Gastrocnemius medialis (tissue), 4 donors: ENCODE measurements at regions not wholly inside any gene's neighbourhood (a gene's known extent, or its start where the extent isn't known, plus 50 kb on each side); places are given as distances from the start of the nearest gene placed in this dataset.

Experiments used
- CTCF ChIP-seq, 5 experiments: fragments of 450-650 bp in 3 of 5; fragments of 200-600 bp in 2 of 5; sonication (generic) in 2 of 5; IDR thresholded peaks in 4 of 5; conservative IDR thresholded peaks in 1 of 5; 1 replicate in 4 of 5; 2 replicates in 1 of 5; pipeline ENCODE4 v1.5.1; 2016 to 2019; ENCODE audit warnings: antibody characterized with exemption in 5 of 5, mild to moderate bottlenecking in 3 of 5, moderate library complexity in 3 of 5
- POLR2A ChIP-seq, 2 donors: fragments of 450-650 bp; IDR thresholded peaks; one replicate each; pipeline ENCODE4 v1.6.1; 2017; ENCODE audit warnings: antibody characterized with exemption in 2 of 2, mild to moderate bottlenecking in 2 of 2, moderate library complexity in 2 of 2

GRCh38 chr13:105762096-105762495 lies 773.4 kb downstream of the EFNB2 start:
- TF ChIP-seq CTCF (IDR thresholded peaks at IDR 0.05 in 4 of 5, conservative IDR thresholded peaks at IDR 0.05 in 1 of 5) (no peak), POLR2A (IDR thresholded peaks at IDR 0.05) (no peak)
